ENCODE measurements at regions not wholly inside any gene's neighbourhood (a gene's known extent, or its start where the extent isn't known, plus 50 kb on each side); places are given as distances from the start of the nearest gene placed in this dataset.

DNA sequence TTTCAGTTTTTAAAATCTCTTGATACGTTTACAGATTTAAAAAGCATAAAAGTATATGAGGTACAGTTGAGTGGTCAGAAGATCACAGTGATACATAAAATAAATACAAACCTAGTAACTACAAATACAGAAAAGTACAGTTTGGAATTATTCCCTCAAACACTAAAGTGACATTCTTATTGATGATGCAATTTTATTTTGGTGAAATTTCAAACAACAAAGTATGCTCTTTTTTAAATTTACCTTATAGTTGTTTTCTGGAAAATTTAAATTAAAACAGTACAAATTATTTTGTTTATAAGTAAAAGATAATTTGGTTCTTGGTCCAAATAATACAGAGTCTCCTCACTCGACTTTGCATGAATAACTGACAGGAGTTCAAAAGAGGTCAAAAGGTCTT lies 1305.1 kb upstream of the GJE1 start:
- H3K4me1 ChIP-seq (ENCODE audit: insufficient read depth, insufficient read length): no peaks in the 10 kb centered on the region
- TF ChIP-seq YY1 (IDR thresholded peaks at IDR 0.05; ENCODE audit: insufficient read depth, insufficient read length): no peak
- no peak for TF ChIP-seq SUZ12 (IDR thresholded peaks at IDR 0.05; ENCODE audit: extremely low read depth, insufficient read depth, insufficient read length)
- no peak for TF ChIP-seq ZNF274 (IDR thresholded peaks at IDR 0.05; ENCODE audit: low read depth, low read length)
- no peaks in the 10 kb centered on the region for H3K27me3 ChIP-seq (ENCODE audit: insufficient read depth, insufficient read length)
- no peak overlapping the region for H3K4me3 ChIP-seq (ENCODE audit: insufficient read length, low read depth)
- no peaks in the 10 kb centered on the region for H3K9me3 ChIP-seq (ENCODE audit: insufficient read depth, low read length)
- DNase-seq (ENCODE audit: low read depth, low spot score): no peak
- H3K36me3 ChIP-seq (ENCODE audit: insufficient read depth, insufficient read length, low read length): no peaks in the 10 kb centered on the region
- no peak overlapping the region for H3K9ac ChIP-seq (ENCODE audit: insufficient read length, low read depth)

DNA sequence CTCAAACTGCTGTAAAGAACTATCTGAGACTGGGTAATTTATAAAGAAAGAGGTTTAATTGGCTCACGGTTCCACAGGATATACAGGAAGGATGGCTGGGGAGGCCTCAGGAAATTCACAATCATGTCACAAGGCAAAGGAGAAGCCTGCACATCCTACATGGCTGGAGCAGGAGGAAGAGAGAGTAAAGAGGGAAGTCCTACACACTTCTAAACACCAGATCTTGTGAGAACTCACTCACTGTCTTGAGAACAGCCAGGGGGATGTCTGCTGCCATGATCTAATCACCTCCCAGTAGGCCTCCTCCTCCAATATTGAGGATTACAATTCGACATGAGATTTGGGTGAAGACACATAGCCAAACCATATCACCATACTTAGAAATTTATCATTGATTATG lies 1307.0 kb upstream of the GJE1 start:
- no peak for DNase-seq (ENCODE audit: low read depth, low spot score)
- Histone ChIP-seq H3K9me3 (ENCODE audit: insufficient read depth, low read length) (no peaks in the 10 kb centered on the region), H3K4me1 (ENCODE audit: insufficient read depth, insufficient read length) (no peaks in the 10 kb centered on the region), H3K4me3 (ENCODE audit: insufficient read length, low read depth) (no peak overlapping the region), H3K36me3 (ENCODE audit: insufficient read depth, insufficient read length, low read length) (no peaks in the 10 kb centered on the region), H3K9ac (ENCODE audit: insufficient read length, low read depth) (no peak overlapping the region), H3K27me3 (ENCODE audit: insufficient read depth, insufficient read length) (no peaks in the 10 kb centered on the region)
- TF ChIP-seq YY1 (IDR thresholded peaks at IDR 0.05; ENCODE audit: insufficient read depth, insufficient read length): no peak
- TF ChIP-seq SUZ12 (IDR thresholded peaks at IDR 0.05; ENCODE audit: extremely low read depth, insufficient read depth, insufficient read length): no peak
- TF ChIP-seq ZNF274 (IDR thresholded peaks at IDR 0.05; ENCODE audit: low read depth, low read length): no peak

DNA sequence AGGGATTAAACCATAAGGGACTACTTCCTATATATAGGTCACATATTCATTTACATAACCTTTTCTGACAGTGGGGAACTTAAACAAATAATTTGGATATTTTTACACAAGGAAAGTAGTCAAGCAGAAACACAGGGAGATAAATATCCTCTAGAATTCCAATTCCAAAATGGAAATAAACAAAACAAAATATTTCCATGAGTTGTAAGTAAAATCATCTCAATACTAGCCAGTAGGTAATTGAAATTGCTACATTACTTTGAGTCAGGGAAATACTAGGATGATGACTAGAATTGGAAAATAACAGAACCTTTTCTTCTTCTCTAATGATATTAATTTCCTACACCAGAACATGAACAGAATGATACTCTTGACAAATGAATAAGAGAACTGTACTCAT lies 1308.1 kb upstream of the GJE1 start:
- no peak for DNase-seq (ENCODE audit: low read depth, low spot score)
- no peaks in the 10 kb centered on the region for H3K36me3 ChIP-seq (ENCODE audit: insufficient read depth, insufficient read length, low read length)
- H3K4me3 ChIP-seq (ENCODE audit: insufficient read length, low read depth): no peak overlapping the region
- TF ChIP-seq SUZ12 (IDR thresholded peaks at IDR 0.05; ENCODE audit: extremely low read depth, insufficient read depth, insufficient read length) (no peak), YY1 (IDR thresholded peaks at IDR 0.05; ENCODE audit: insufficient read depth, insufficient read length) (no peak), ZNF274 (IDR thresholded peaks at IDR 0.05; ENCODE audit: low read depth, low read length) (no peak)
- no peaks in the 10 kb centered on the region for H3K9me3 ChIP-seq (ENCODE audit: insufficient read depth, low read length)
- no peaks in the 10 kb centered on the region for H3K4me1 ChIP-seq (ENCODE audit: insufficient read depth, insufficient read length)
- H3K27me3 ChIP-seq (ENCODE audit: insufficient read depth, insufficient read length): no peaks in the 10 kb centered on the region
- H3K9ac ChIP-seq (ENCODE audit: insufficient read length, low read depth): no peak overlapping the region

DNA sequence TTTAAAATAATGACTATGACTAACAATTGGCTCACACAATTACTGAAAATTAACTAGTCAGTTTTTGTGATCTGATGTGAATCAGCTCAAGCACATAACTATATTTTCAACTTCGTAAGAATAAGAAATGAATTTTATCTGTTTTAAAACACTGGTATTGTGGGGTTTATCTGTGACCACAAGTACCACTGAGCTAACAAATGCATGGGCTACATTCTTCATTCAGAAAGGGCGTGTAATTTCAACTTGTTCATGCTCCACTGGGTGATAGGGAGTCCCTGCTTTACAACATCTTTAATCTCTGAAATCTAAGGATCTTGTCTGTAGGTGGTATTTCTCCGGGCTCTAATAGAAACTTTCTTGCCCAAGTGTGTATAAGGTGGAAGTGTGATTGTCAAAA lies 1311.5 kb upstream of the GJE1 start:
- DNase-seq (ENCODE audit: low read depth, low spot score): no peak
- Histone ChIP-seq H3K36me3 (ENCODE audit: insufficient read depth, insufficient read length, low read length) (no peaks in the 10 kb centered on the region), H3K9ac (ENCODE audit: insufficient read length, low read depth) (no peak overlapping the region), H3K4me1 (ENCODE audit: insufficient read depth, insufficient read length) (no peaks in the 10 kb centered on the region), H3K27me3 (ENCODE audit: insufficient read depth, insufficient read length) (no peaks in the 10 kb centered on the region), H3K4me3 (ENCODE audit: insufficient read length, low read depth) (no peak overlapping the region), H3K9me3 (ENCODE audit: insufficient read depth, low read length) (no peaks in the 10 kb centered on the region)
- TF ChIP-seq YY1 (IDR thresholded peaks at IDR 0.05; ENCODE audit: insufficient read depth, insufficient read length): no peak
- TF ChIP-seq SUZ12 (IDR thresholded peaks at IDR 0.05; ENCODE audit: extremely low read depth, insufficient read depth, insufficient read length): no peak
- TF ChIP-seq ZNF274 (IDR thresholded peaks at IDR 0.05; ENCODE audit: low read depth, low read length): no peak

DNA sequence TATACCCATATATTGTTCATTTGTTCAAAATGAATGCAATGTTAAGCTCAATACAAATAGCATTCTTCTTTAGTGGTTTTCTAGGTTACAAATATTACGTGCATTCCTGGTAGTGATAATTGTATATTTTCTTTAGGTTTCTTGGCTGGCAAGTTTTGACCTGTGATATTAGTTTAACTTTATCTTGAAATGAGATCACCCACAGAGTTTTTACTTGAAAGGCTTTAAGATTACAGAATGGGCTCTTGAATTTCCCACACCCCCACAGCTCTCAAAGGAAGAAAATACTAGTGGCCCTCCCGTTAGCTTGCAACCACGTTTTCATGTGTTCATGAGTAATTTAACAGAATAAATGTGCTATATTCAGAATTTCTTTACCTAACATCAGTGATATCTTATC lies 1315.5 kb upstream of the GJE1 start:
- H3K9me3 ChIP-seq (ENCODE audit: insufficient read depth, low read length): no peaks in the 10 kb centered on the region

DNA sequence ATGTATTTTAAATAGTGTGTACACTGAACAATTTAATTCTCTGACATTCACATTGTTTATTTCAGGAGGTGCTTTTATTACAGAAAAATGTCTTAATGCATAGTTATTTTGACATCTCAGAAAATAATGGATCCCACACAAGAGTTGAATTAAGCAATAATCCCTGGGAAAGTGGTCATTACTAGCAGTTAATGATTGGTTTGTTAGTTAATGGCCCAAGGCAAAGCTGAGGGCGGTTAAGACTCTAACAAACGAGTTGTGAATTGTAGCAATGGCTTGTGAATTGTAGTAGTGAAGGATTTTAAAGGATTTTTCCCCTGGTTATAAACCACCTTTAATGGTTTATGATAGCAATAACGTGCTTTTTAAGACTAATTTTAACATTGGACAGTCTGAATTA lies 1316.0 kb upstream of the GJE1 start:
- TF ChIP-seq YY1 (IDR thresholded peaks at IDR 0.05; ENCODE audit: insufficient read depth, insufficient read length) (no peak), ZNF274 (IDR thresholded peaks at IDR 0.05; ENCODE audit: low read depth, low read length) (no peak), SUZ12 (IDR thresholded peaks at IDR 0.05; ENCODE audit: extremely low read depth, insufficient read depth, insufficient read length) (no peak)
- Histone ChIP-seq H3K27me3 (ENCODE audit: insufficient read depth, insufficient read length) (no peaks in the 10 kb centered on the region), H3K9ac (ENCODE audit: insufficient read length, low read depth) (no peak overlapping the region), H3K4me1 (ENCODE audit: insufficient read depth, insufficient read length) (no peaks in the 10 kb centered on the region), H3K36me3 (ENCODE audit: insufficient read depth, insufficient read length, low read length) (no peaks in the 10 kb centered on the region), H3K9me3 (ENCODE audit: insufficient read depth, low read length) (no peaks in the 10 kb centered on the region), H3K4me3 (ENCODE audit: insufficient read length, low read depth) (no peak overlapping the region)
- DNase-seq (ENCODE audit: low read depth, low spot score): no peak

More for the DNA sequence above, 1315.5 kb upstream of the GJE1 start:
- TF ChIP-seq ZNF274 (IDR thresholded peaks at IDR 0.05; ENCODE audit: low read depth, low read length) (no peak), YY1 (IDR thresholded peaks at IDR 0.05; ENCODE audit: insufficient read depth, insufficient read length) (no peak), SUZ12 (IDR thresholded peaks at IDR 0.05; ENCODE audit: extremely low read depth, insufficient read depth, insufficient read length) (no peak)
- Histone ChIP-seq H3K4me1 (ENCODE audit: insufficient read depth, insufficient read length) (no peaks in the 10 kb centered on the region), H3K4me3 (ENCODE audit: insufficient read length, low read depth) (no peak overlapping the region), H3K27me3 (ENCODE audit: insufficient read depth, insufficient read length) (no peaks in the 10 kb centered on the region), H3K9ac (ENCODE audit: insufficient read length, low read depth) (no peak overlapping the region), H3K36me3 (ENCODE audit: insufficient read depth, insufficient read length, low read length) (no peaks in the 10 kb centered on the region)
- no peak for DNase-seq (ENCODE audit: low read depth, low spot score)

DNA sequence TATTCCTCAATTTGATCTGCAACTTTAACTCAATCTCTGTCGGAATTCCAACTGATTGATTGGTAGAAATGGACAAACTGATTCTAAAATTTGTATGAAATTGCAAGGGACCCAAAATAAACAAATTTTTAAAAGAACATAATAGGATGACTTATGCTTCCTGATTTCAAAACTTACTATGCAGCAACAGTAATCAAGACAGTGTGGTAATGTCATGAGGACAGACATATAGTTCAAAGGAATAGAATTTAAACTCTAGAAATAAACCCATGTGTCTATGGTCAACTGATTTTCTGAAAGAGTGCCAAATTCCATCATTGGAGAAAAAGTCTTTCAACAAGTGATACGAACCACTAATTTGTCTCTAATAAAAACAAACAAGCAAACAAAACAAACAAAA lies 1320.1 kb upstream of the GJE1 start:
- Histone ChIP-seq H3K4me1 (ENCODE audit: insufficient read depth, insufficient read length) (no peaks in the 10 kb centered on the region), H3K9ac (ENCODE audit: insufficient read length, low read depth) (no peak overlapping the region), H3K4me3 (ENCODE audit: insufficient read length, low read depth) (no peak overlapping the region), H3K27me3 (ENCODE audit: insufficient read depth, insufficient read length) (no peaks in the 10 kb centered on the region), H3K36me3 (ENCODE audit: insufficient read depth, insufficient read length, low read length) (no peaks in the 10 kb centered on the region), H3K9me3 (ENCODE audit: insufficient read depth, low read length) (no peaks in the 10 kb centered on the region)
- no peak for DNase-seq (ENCODE audit: low read depth, low spot score)
- no peak for TF ChIP-seq ZNF274 (IDR thresholded peaks at IDR 0.05; ENCODE audit: low read depth, low read length)
- no peak for TF ChIP-seq SUZ12 (IDR thresholded peaks at IDR 0.05; ENCODE audit: extremely low read depth, insufficient read depth, insufficient read length)
- no peak for TF ChIP-seq YY1 (IDR thresholded peaks at IDR 0.05; ENCODE audit: insufficient read depth, insufficient read length)

DNA sequence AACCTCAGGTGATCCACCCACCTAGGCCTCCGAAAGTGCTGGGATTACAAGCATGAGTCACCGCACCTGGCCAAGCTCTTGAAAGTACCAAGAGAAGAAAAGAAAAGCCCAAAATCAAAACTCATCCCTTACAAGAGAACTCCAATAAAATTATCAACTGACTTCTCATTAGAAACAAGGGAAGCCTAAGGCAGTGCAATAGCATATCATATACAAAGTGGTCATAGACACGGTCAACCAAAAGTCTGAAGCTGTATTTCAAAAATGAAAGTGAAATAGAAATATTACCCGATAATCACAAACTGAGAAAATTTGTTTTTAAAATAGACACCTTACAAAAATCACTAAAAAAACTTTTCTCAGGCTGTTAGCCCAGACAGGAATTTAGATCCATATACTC lies 1321.1 kb upstream of the GJE1 start:
- Histone ChIP-seq H3K9ac (ENCODE audit: insufficient read length, low read depth) (no peak overlapping the region), H3K36me3 (ENCODE audit: insufficient read depth, insufficient read length, low read length) (no peaks in the 10 kb centered on the region)

More for the DNA sequence above, 1321.1 kb upstream of the GJE1 start:
- no peak for DNase-seq (ENCODE audit: low read depth, low spot score)
- no peak for TF ChIP-seq YY1 (IDR thresholded peaks at IDR 0.05; ENCODE audit: insufficient read depth, insufficient read length)
- no peak for TF ChIP-seq ZNF274 (IDR thresholded peaks at IDR 0.05; ENCODE audit: low read depth, low read length)
- TF ChIP-seq SUZ12 (IDR thresholded peaks at IDR 0.05; ENCODE audit: extremely low read depth, insufficient read depth, insufficient read length): no peak
- Histone ChIP-seq H3K4me1 (ENCODE audit: insufficient read depth, insufficient read length) (no peaks in the 10 kb centered on the region), H3K9me3 (ENCODE audit: insufficient read depth, low read length) (no peaks in the 10 kb centered on the region), H3K27me3 (ENCODE audit: insufficient read depth, insufficient read length) (no peaks in the 10 kb centered on the region), H3K4me3 (ENCODE audit: insufficient read length, low read depth) (no peak overlapping the region)
